KMS-11 (cell line): ENCODE measurements at regions not wholly inside any gene's neighbourhood (a gene's known extent, or its start where the extent isn't known, plus 50 kb on each side); places are given as distances from the start of the nearest gene placed in this dataset.

Experiments
- H2AFZ ChIP-seq: fragments of 200-600 bp; sonication (generic); 2 replicates; pipeline ENCODE4 v1.6.1; 2016; ENCODE audit warnings: antibody characterized with exemption, mixed run types, low read depth
- H3K27ac ChIP-seq: fragments of 200-600 bp; sonication (generic); 2 replicates; pipeline ENCODE4 v1.6.1; 2016; ENCODE audit warnings: mild to moderate bottlenecking, mixed run types
- H3K27me3 ChIP-seq: fragments of 200-600 bp; sonication (generic); 2 replicates; pipeline ENCODE4 v1.6.1; 2017; ENCODE audit warnings: mild to moderate bottlenecking, low read depth, mixed run types, moderate library complexity; ENCODE audit not compliant: insufficient read depth
- H3K36me3 ChIP-seq: fragments of 200-600 bp; sonication (generic); 2 replicates; pipeline ENCODE4 v1.6.1; 2017; ENCODE audit warnings: mild to moderate bottlenecking, mixed run types; ENCODE audit not compliant: insufficient read depth
- H3K4me1 ChIP-seq: fragments of 200-600 bp; sonication (generic); 2 replicates; pipeline ENCODE4 v1.6.1; 2016; ENCODE audit warnings: mild to moderate bottlenecking, low read depth, mixed run types; ENCODE audit not compliant: poor library complexity, severe bottlenecking
- H3K4me2 ChIP-seq: fragments of 200-600 bp; sonication (generic); 2 replicates; pipeline ENCODE4 v1.7.0; 2016; ENCODE audit warnings: mild to moderate bottlenecking, mixed run types
- H3K4me3 ChIP-seq: fragments of 200-600 bp; sonication (generic); IDR thresholded peaks from 2 replicates; pipeline ENCODE4 v1.6.1; 2017; ENCODE audit warnings: low read depth, low read length, mixed read lengths; ENCODE audit not compliant: insufficient read depth
- H3K79me2 ChIP-seq: fragments of 200-600 bp; sonication (generic); 2 replicates; pipeline ENCODE4 v1.6.1; 2016; ENCODE audit warnings: low read depth, mixed run types; ENCODE audit not compliant: insufficient read depth
- H3K9ac ChIP-seq: fragments of 200-600 bp; sonication (generic); 2 replicates; pipeline ENCODE4 v1.6.1; 2016; ENCODE audit warnings: mild to moderate bottlenecking, mixed run types
- H4K20me1 ChIP-seq: fragments of 200-600 bp; sonication (generic); 2 replicates; pipeline ENCODE4 v1.6.1; 2016; ENCODE audit warnings: mild to moderate bottlenecking, mixed run types; ENCODE audit not compliant: insufficient read depth
- TF ChIP-seq, protein P1 (sequence below): fragments of 200-600 bp; sonication (generic); conservative IDR thresholded peaks from 2 replicates; pipeline ENCODE4 v1.6.1; 2017; ENCODE audit warnings: low read depth, mild to moderate bottlenecking, antibody characterized with exemption, low read length, moderate library complexity, mixed read lengths

GRCh38 chr2:167626961-167627360, 620.4 kb downstream of the STK39 start:
- no peaks in the 10 kb centered on the region for H3K36me3 ChIP-seq
- TF ChIP-seq, protein P1, sequence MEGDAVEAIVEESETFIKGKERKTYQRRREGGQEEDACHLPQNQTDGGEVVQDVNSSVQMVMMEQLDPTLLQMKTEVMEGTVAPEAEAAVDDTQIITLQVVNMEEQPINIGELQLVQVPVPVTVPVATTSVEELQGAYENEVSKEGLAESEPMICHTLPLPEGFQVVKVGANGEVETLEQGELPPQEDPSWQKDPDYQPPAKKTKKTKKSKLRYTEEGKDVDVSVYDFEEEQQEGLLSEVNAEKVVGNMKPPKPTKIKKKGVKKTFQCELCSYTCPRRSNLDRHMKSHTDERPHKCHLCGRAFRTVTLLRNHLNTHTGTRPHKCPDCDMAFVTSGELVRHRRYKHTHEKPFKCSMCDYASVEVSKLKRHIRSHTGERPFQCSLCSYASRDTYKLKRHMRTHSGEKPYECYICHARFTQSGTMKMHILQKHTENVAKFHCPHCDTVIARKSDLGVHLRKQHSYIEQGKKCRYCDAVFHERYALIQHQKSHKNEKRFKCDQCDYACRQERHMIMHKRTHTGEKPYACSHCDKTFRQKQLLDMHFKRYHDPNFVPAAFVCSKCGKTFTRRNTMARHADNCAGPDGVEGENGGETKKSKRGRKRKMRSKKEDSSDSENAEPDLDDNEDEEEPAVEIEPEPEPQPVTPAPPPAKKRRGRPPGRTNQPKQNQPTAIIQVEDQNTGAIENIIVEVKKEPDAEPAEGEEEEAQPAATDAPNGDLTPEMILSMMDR = no peak
- no peak overlapping the region for H3K9ac ChIP-seq
- no peak overlapping the region for H3K4me2 ChIP-seq
- H2AFZ ChIP-seq = no peak overlapping the region
- no peaks in the 10 kb centered on the region for H3K27me3 ChIP-seq
- no peak overlapping the region for H3K27ac ChIP-seq
- H4K20me1 ChIP-seq = no peaks in the 10 kb centered on the region
- H3K4me3 ChIP-seq = no peak overlapping the region
- H3K79me2 ChIP-seq = no peaks in the 10 kb centered on the region
- H3K4me1 ChIP-seq = no peaks in the 10 kb centered on the region

GRCh38 chr2:167626301-167626700, 621.1 kb downstream of the STK39 start:
- H3K79me2 ChIP-seq = no peaks in the 10 kb centered on the region

GRCh38 chr2:167616997-167617396, 630.4 kb downstream of the STK39 start:
- Histone ChIP-seq H2AFZ (no peak overlapping the region), H3K4me2 (no peak overlapping the region), H4K20me1 (no peaks in the 10 kb centered on the region), H3K4me1 (no peaks in the 10 kb centered on the region), H3K36me3 (no peaks in the 10 kb centered on the region), H3K4me3 (no peak overlapping the region), H3K27me3 (no peaks in the 10 kb centered on the region), H3K79me2 (no peaks in the 10 kb centered on the region), H3K9ac (no peak overlapping the region), H3K27ac (no peak overlapping the region)
- TF ChIP-seq, protein P1 = no peak

More at GRCh38 chr2:167626301-167626700, 621.1 kb downstream of the STK39 start:
- Histone ChIP-seq H3K27me3 (no peaks in the 10 kb centered on the region), H2AFZ (no peak overlapping the region), H3K9ac (no peak overlapping the region), H3K4me2 (no peak overlapping the region), H3K27ac (no peak overlapping the region), H3K4me1 (no peaks in the 10 kb centered on the region), H4K20me1 (no peaks in the 10 kb centered on the region), H3K4me3 (no peak overlapping the region), H3K36me3 (no peaks in the 10 kb centered on the region)
- TF ChIP-seq, protein P1 = no peak

DNA sequence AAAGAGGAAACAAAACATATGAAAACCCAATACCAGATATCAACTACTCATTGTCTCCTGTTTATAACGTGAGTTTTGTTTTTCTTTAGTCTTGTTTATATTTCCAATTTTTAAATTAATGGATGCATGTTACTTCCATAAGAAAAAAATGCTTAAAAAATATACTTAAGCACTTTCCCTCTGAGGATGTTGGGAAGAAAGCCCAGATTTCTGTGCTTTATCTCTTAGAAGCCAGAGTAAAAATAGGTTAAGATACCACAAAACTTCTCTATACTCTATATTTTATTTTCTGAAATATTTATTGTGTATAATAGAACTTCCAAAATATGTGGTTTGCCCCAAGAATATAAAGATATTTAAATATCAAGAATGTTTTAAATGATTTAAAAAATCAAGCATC, 633.9 kb downstream of the STK39 start:
- Histone ChIP-seq H3K79me2 (no peaks in the 10 kb centered on the region), H3K9ac (no peak overlapping the region)

More for the DNA sequence above, 633.9 kb downstream of the STK39 start:
- Histone ChIP-seq H4K20me1 (no peaks in the 10 kb centered on the region), H3K4me1 (no peaks in the 10 kb centered on the region), H3K4me2 (no peak overlapping the region), H3K27me3 (no peaks in the 10 kb centered on the region), H3K36me3 (no peaks in the 10 kb centered on the region), H3K4me3 (no peak overlapping the region), H2AFZ (no peak overlapping the region), H3K27ac (no peak overlapping the region)
- TF ChIP-seq, protein P1 = no peak
